GM19455 (cell line): ENCODE measurements at regions not wholly inside any gene's neighbourhood (a gene's known extent, or its start where the extent isn't known, plus 50 kb on each side); places are given as distances from the start of the nearest gene placed in this dataset.
A peak's percentile ranks its signal among the peaks of the same experiment; 100 is the strongest.

ENCODE experiments used
- ATAC-seq: cut with Tn5 transposase; IDR thresholded peaks from one replicate; pipeline ENCODE4 v1.9.1; 2021; ENCODE audit not compliant: unreplicated experiment

- no peak for ATAC-seq
These were observed 297.9 kb downstream of the OTOL1 start for GRCh38 chr3:161794551-161794950.

GRCh38 chr3:161796312-161796711, 299.7 kb downstream of the OTOL1 start:
- ATAC-seq, result no peak

- no peak for ATAC-seq
These were observed 300.2 kb downstream of the OTOL1 start for GRCh38 chr3:161796780-161797179.

- ATAC-seq, result no peak
These were observed 301.4 kb downstream of the OTOL1 start for GRCh38 chr3:161798016-161798415.

GRCh38 chr3:161800985-161801559, 304.5 kb downstream of the OTOL1 start:
- ATAC-seq, result no peak

- ATAC-seq, result no peak
These were observed 321.5 kb downstream of the OTOL1 start for GRCh38 chr3:161818106-161818505.

GRCh38 chr3:161821591-161821990, 325.0 kb downstream of the OTOL1 start:
- ATAC-seq, result no peak

- ATAC-seq, result no peak
These were observed 325.7 kb downstream of the OTOL1 start for GRCh38 chr3:161822291-161822690.

- ATAC-seq, result no peak
These were observed 327.3 kb downstream of the OTOL1 start for GRCh38 chr3:161823910-161824309.

- ATAC-seq, result no peak
These were observed 341.4 kb downstream of the OTOL1 start for GRCh38 chr3:161838021-161838420.

GRCh38 chr3:161848376-161848775, 351.8 kb downstream of the OTOL1 start:
- ATAC-seq, result no peak

GRCh38 chr3:161851941-161852566, 355.4 kb downstream of the OTOL1 start:
- ATAC-seq, result peak; percentile 88

- no peak for ATAC-seq
These were observed 356.1 kb downstream of the OTOL1 start for GRCh38 chr3:161852744-161853143.

GRCh38 chr3:161854232-161854771, 357.7 kb downstream of the OTOL1 start:
- ATAC-seq, result peak; percentile 64

- ATAC-seq, result no peak
These were observed 362.4 kb downstream of the OTOL1 start for GRCh38 chr3:161859057-161859456.

- no peak for ATAC-seq
These were observed 363.4 kb downstream of the OTOL1 start for GRCh38 chr3:161859865-161860450.

- no peak for ATAC-seq
These were observed 367.2 kb downstream of the OTOL1 start for GRCh38 chr3:161863775-161864174.

GRCh38 chr3:161866176-161866575, 369.6 kb downstream of the OTOL1 start:
- ATAC-seq, result no peak

- no peak for ATAC-seq
These were observed 378.9 kb downstream of the OTOL1 start for GRCh38 chr3:161875483-161875882.

- ATAC-seq, result no peak
These were observed 382.9 kb downstream of the OTOL1 start for GRCh38 chr3:161879470-161879869.

- ATAC-seq, result no peak
These were observed 388.2 kb downstream of the OTOL1 start for GRCh38 chr3:161884830-161885229.

- ATAC-seq, result no peak
These were observed 393.6 kb downstream of the OTOL1 start for GRCh38 chr3:161890147-161890625.
